Muscle of back (tissue), 3 donors: ENCODE measurements at regions not wholly inside any gene's neighbourhood (a gene's known extent, or its start where the extent isn't known, plus 50 kb on each side); places are given as distances from the start of the nearest gene placed in this dataset.
"Not testable (repeated sequence)": the region's sequence is repeated elsewhere in the genome, so short reads cannot be mapped to it uniquely, and the experiment has no call there.

Experiments
- DNase-seq, 3 donors: peaks; one replicate each; pipeline versions ENCODE4 v3.0.0 to v3.0.0-alpha.2; 2013

DNA sequence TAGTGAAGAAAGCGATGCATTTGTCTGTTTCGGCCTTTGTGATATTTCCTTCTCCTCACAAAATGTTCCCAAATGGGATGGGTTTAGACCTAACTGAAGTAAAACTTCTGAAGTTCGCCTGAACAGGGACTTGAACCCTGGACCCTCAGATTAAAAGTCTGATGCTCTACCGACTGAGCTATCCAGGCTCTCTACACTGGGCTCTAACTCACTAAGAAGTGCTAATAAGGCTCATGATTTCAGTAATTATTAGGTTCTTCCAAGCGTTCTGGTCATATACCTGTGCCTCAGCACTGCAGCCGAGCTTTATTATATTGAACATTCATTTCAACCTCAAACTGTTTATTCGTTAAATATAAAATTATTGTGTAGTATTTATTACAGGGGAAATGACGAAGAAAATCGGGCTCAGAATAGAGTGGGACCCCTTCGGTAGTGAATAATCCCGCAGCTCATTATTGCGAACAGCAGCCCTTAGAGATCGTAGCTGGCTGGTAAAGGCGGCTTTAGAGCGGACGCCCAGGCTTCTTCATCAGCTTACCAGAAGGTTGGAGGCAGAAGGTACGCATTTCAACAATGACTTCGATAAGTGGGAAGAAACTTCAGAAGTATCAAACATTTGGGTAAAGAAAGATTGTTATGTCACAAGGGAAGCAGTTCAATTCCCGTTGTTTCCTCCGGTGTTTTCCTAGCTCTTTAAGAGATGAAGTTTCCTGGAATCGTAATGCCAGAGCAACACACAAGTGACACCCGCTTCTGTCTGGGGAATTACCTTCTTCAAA, 119.0 kb upstream of the ZNF184 start:
- peak in 1 of 3 donors; percentile 16 for DNase-seq

GRCh38 chr6:27585316-27585715, 112.4 kb upstream of the ZNF184 start:
- not testable (repeated sequence) for DNase-seq

DNA sequence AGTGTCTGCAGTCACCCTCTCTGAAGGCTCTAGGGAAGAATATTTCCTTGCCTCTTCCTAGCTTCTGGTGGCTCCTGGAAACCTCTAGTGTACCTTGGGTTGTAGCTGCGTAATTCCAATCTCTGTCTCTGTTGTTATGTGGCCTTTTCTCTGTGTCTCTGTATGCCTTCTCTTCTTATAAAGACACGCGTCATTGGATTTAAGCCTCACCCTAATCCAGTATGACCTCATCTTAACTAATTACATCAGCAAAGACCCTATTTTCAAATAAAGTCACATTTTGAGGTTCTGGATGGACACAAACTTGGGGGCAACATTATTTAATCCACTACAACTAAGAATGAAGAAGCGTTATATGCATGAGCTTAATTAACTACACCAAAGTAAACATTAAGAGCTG, 111.4 kb upstream of the ZNF184 start:
- DNase-seq = no peak

GRCh38 chr6:27582928-27583725, 110.2 kb upstream of the ZNF184 start:
- DNase-seq = peak; percentile 21 to 56 (median 25)

GRCh38 chr6:27579973-27580372, 107.1 kb upstream of the ZNF184 start:
- no peak for DNase-seq

GRCh38 chr6:27577922-27578321, 105.0 kb upstream of the ZNF184 start:
- no peak for DNase-seq

- DNase-seq = no peak
Observed at GRCh38 chr6:27575594-27576361, 102.9 kb upstream of the ZNF184 start.

- no peak for DNase-seq
Observed at GRCh38 chr6:27568226-27568897, 95.5 kb upstream of the ZNF184 start.

DNA sequence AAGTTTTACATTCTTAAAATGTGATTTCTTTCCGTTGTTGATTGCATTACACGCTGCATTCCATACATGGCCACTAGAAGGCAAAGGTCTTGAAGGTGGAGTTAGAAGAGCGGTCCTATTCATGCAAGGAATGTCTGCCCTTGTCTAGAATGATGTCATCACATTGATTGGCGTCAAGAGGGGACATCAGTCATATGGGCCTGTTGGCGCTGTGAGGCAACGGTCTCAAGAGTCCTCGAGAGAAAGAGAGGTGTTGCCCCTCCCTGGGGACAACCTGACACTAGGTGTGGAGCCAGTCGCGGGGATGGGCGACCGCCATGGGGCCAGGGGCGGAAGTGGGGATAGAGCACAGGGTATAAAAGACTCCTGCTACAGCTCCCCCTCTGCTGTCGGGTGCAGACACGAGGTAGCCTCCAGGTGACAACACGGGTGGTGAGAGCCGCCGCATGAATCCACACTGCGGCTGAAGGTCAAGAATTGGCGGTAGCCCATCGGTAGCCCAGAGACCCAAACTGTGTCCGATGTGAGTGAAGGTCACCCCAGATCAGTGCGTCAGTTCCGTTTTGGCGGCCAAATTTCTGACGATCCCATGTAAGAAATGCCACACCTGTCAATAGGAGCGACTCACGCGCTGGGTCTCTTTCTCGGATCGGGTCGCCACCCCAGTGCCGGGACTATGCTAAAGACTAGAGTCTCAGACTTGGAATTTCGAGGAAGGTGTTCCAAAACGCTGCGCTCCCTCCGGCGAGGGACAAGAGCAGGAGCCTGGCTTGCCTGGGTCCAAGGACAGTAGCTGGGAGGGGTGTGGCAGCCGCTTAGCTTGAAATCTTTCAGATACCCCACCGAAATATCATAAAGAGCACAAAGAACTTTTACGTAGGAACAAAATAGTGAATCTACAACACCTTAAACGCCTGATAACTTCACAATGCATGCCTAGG, 93.2 kb upstream of the ZNF184 start:
- DNase-seq = no peak

DNA sequence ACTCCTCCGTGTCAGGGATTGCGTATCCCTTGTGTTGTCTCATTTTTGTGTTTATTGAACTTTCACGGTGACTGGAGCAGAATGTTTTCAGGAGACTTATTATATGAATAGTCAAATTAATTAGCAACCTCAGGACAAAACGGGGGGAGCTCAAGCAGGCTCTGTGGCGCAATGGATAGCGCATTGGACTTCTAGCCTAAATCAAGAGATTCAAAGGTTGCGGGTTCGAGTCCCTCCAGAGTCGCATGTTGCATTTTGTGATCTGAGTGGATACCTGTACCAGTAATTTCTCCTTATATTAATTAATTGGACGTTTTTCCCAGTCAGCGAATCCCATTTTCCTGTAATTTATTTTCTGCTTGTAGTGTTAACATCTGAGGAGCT, 89.1 kb upstream of the ZNF184 start:
- no peak for DNase-seq

GRCh38 chr6:27558028-27558724, 85.3 kb upstream of the ZNF184 start:
- DNase-seq = no peak

DNA sequence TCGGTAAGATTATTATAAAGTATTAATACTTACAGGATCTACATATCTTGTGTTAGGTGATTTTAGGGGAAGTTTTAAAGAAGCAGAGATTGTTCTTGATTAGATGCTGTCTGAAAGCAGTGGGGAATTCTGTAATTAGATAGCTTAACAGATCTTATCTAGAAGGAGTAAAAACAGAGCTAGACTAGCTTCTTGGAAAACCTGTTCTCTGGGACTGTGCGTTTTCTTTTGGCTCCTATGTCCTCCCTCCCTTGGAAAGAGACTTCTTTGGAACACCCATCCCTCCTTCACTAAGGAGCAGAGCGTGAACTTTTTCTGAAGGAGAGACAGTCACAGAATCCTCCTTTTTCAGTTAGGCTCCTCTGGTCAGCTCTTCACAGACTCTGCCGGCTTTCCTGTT, 83.5 kb upstream of the ZNF184 start:
- DNase-seq = no peak

DNA sequence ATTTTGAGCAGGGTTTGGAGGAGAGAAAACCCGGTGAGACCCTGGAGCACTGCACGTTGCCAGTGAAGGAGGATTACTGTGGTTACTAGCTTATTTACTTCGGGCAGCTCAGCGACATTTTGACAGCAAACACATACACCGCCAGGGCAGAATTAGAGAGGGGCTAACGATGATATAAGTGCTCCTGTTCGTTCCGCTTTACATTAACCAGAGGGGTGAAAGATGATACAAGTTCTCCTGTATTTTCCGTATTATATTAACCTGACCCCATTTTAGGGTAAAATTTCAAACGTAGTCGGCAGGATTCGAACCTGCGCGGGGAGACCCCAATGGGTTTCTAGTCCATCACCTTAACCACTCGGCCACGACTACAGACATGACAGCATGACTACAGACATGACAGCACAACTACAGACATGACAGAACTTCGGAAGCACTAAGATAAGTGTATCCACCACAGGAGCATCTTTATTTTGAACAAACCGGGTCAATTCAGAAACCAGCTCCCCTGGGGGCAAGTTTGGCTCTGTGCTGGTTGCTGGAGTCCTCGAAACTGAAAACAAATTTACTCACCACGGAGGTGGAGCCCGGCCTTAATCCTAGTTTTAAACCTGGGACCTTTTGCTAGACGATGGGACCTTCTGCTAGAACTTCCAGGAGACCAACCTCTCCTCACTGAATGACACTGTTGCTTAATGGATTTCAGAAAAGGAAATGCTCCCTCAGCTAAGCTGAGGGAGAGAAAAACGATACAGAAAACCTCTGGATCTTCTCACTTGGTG, 80.4 kb upstream of the ZNF184 start:
- no peak for DNase-seq

- no peak for DNase-seq
Observed at GRCh38 chr6:27551607-27552006, 78.7 kb upstream of the ZNF184 start.

DNA sequence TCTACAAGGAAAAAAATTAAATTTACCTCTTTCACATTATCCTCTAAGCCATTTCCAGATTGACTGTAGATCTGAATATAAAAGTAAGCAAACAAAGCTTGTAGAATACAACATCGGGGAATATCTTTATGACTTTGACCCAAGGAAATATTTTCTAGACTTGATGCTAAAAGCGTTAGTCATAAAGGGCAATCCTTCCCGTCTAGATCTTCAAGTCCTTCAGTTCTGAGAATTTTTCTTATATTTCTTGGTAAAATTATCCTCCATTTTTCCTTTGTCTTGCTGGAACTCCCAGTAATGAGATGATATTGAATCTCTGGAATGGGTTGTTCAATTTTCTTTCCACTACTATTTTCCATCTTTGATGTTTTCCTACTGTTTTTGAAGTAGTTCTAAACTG, 77.8 kb upstream of the ZNF184 start:
- DNase-seq = no peak

DNA sequence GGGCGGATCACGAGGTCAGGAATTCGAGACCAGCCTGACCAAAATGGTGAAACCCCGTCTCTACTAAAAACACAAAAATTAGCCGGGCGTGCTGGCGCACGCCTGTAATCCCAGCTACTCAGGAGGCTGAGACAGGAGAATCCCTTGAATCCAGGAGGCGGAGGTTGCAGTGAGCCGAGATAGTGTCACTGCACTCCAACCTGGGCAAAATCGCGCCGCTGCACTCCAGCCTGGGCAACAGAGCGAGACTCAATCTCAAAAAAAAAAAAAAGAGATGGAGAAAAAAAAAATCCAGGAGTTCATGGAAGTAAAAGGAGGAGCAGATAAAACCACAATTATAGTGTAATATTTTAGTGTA, 76.3 kb upstream of the ZNF184 start:
- not testable (repeated sequence) for DNase-seq

DNA sequence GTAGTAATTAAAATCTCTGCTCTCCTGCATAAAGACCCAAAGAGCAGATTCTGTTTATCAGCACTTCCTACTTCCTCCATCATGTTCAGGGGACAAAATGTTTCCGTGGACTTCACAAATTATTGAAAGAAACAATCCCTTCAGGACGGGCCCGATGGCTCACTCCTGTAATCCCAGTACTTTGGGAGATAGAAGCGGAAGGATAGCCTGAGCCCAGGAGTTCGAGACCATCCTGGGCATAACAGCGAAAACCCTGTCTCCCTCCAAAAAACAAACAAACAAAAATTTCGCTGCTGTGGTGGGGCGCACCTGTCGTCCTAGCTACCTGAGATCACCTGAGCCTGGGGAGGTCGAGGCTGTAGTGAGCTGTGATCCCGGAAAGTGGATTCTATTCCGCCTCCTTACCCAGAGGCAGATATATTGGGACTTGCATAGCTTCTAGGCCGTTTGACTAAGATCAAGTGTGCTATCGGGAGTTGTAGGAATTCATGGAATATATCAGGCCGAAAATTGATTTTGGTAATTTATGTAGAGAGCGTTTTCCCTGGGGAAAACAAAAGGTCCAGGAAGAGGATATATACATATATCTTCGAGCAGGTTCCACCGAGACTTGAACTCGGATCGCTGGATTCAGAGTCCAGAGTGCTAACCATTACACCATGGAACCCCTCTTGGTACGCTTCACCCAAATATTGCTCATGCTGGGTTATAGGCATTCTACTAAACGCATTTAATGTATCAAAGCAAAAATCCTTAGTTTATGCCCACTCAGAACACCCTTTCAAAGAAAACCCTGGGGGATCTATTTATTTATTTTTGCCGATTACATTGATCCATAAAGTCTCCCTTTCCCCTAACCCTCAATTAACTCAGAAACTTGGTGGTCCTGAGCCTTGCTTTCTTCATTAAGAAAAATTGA, 74.5 kb upstream of the ZNF184 start:
- DNase-seq = peak in 2 of 3 donors; percentile 27 to 38

DNA sequence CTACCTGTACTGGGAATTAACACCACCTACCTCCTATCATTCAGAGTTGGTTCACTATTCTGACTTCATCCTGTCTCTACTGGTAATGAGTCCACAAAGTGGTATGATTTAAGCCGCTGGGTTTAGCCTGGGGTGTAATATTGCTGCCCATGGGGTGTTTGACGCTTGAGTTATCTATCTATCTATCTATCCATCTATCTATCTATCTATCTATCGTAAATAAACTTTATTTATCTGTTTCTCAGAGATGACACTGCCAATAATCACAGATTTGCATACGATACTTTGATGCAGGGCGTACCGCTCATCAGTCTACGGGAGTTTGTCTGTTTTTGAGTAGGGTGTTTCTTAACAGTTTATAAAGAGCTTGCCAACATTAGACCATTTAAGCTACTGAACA, 73.6 kb upstream of the ZNF184 start:
- DNase-seq = no peak
